ENCODE measurements at regions not wholly inside any gene's neighbourhood (a gene's known extent, or its start where the extent isn't known, plus 50 kb on each side); places are given as distances from the start of the nearest gene placed in this dataset.

DNA sequence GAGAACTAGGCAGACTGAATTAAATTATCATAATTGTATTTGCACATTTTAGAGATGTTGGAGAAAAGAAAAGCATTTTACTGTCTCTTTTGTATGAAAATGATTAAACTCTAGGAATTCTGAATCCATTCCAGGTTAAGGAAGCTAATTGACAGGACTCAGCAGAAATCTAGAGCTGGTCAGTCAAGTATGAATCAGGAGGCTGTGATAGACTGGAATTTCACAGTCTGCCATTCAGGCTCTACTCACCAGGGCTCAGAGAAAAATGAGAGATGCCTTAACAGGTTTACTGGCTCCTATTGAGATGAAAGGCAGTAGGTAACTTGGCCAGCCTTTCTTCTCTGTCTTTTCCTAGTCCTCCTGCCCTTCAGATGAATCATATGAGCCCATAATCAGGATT lies 693.9 kb upstream of the CHORDC1 start:
- H3K4me3 Mint-ChIP-seq: no peak overlapping the region
- DNase-seq (no peak), ATAC-seq (no peak)
- peaks cover 3% of the 10 kb centered on the region for H3K9me3 Mint-ChIP-seq
- no peaks in the 10 kb centered on the region for H3K4me1 Mint-ChIP-seq (ENCODE audit: low read depth)
- no peaks in the 10 kb centered on the region for H3K36me3 Mint-ChIP-seq (ENCODE audit: insufficient read depth)
- H3K27me3 Mint-ChIP-seq (ENCODE audit: low read depth): no peaks in the 10 kb centered on the region

DNA sequence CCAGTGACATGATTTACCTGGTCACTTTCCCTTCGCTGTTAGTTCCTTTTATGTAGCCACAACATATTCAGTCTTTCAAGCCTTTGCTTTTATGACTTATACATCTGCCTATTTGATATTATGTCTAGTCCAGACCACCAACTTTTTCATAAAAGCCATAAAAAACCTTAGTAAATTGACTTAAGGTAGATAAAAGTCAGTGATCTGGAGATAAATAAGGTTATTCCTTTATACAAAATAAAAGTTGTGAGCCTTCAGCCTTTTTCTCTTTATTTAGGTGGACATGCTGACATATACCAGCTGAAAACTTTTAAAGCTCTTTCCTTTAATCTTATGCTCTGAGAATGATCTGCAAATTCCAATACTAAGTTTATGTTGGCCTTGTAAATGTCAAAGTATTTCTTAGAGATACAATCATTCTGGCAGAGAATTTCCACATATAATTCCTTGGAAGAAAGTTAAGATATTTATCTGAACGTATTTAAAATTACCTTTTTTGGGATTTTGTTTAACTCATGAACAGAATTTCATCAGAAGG lies 690.4 kb upstream of the CHORDC1 start:
- Mint-ChIP-seq H3K4me3 (no peak overlapping the region), H3K27me3 (ENCODE audit: low read depth) (no peaks in the 10 kb centered on the region), H3K36me3 (ENCODE audit: insufficient read depth) (no peaks in the 10 kb centered on the region), H3K4me1 (ENCODE audit: low read depth) (no peaks in the 10 kb centered on the region), H3K9me3 (no peaks in the 10 kb centered on the region)
- no peak for ATAC-seq
- no peak for DNase-seq

DNA sequence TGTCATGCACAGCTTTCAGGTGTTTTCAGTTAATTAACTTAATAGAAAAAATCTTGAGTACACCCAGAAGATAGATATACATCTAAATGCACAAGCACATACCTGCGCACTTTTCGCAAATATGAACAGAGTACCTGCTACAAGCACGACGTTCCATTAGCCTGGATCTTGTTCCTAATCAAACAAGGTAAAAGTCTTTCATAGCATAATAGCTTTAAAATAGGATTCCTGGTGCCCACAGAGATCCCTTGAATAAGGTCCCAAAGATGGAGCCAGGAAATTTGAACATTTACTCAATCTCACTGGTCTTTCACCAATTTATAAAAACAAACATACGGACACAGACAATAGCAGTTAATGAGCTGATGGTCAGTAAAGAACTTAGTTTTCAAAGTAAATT lies 689.8 kb upstream of the CHORDC1 start:
- DNase-seq: no peak
- Mint-ChIP-seq H3K36me3 (ENCODE audit: insufficient read depth) (no peaks in the 10 kb centered on the region), H3K4me1 (ENCODE audit: low read depth) (no peaks in the 10 kb centered on the region), H3K9me3 (no peaks in the 10 kb centered on the region), H3K27me3 (ENCODE audit: low read depth) (no peaks in the 10 kb centered on the region), H3K4me3 (no peak overlapping the region)
- ATAC-seq: no peak

DNA sequence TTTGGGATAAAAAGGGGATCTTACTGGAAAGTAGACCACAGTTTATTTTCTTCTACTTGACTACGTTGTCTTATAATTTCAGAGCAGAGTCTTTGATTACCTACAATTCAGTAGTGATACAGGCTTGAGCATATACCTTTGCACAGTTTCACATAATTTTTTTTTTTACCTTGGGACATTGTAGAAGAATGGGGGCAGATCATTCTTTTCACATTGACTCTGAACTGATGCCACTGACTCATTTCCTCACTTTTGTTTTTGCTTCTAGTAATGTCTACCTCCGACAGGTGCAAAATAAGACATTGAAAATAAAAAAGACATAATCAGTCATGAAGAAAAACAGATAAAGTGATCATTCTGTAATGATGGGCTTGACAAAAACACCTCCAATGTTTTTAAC lies 688.3 kb upstream of the CHORDC1 start:
- DNase-seq (no peak), ATAC-seq (no peak)
- Mint-ChIP-seq H3K27me3 (ENCODE audit: low read depth) (no peaks in the 10 kb centered on the region), H3K9me3 (no peaks in the 10 kb centered on the region), H3K4me3 (no peak overlapping the region), H3K36me3 (ENCODE audit: insufficient read depth) (no peaks in the 10 kb centered on the region), H3K4me1 (ENCODE audit: low read depth) (no peaks in the 10 kb centered on the region)

DNA sequence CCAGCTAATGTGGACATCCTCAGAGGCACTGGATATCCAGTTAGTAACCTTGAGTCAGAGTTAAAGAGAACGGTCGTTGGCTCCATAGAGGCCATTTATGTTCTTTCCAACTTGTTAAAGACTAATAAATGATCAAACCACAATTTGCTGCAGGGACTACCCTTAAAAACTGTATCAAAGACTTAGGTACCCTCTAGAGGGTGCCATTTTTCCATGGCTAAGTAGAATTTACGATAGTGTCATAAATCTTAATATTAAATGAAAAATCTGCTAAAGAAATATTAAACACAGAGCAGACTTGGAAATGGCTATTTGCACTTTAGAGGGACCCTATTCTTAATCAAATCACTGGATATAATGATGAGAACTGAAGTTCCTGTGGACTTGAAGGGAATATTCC lies 685.2 kb upstream of the CHORDC1 start:
- no peaks in the 10 kb centered on the region for H3K9me3 Mint-ChIP-seq
- no peaks in the 10 kb centered on the region for H3K36me3 Mint-ChIP-seq (ENCODE audit: insufficient read depth)
- DNase-seq (no peak), ATAC-seq (no peak)
- no peaks in the 10 kb centered on the region for H3K27me3 Mint-ChIP-seq (ENCODE audit: low read depth)
- no peak overlapping the region for H3K4me3 Mint-ChIP-seq
- no peaks in the 10 kb centered on the region for H3K4me1 Mint-ChIP-seq (ENCODE audit: low read depth)

DNA sequence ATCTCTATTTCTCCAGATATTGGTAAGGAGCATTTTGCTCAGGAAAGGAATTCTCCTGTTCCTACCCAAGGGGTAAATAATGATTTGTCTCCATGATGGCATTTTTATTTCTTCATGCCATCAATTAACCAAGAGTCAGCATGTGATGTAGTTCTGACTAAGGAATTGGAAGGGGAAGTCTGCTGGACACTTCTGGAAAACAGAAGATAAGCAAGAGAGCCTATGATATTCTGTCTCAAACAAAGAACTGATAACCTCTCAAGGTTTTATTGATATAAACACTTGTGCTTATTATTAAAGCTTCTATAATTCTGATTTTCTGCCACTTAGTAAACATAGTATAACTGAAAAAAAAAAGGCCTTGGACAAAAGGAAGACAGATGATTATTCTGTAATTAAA lies 673.0 kb upstream of the CHORDC1 start:
- Mint-ChIP-seq H3K9me3 (peaks cover 13% of the 10 kb centered on the region), H3K27me3 (ENCODE audit: low read depth) (no peaks in the 10 kb centered on the region), H3K36me3 (ENCODE audit: insufficient read depth) (no peaks in the 10 kb centered on the region), H3K4me3 (no peak overlapping the region), H3K4me1 (ENCODE audit: low read depth) (no peaks in the 10 kb centered on the region)
- DNase-seq: no peak
- no peak for ATAC-seq

DNA sequence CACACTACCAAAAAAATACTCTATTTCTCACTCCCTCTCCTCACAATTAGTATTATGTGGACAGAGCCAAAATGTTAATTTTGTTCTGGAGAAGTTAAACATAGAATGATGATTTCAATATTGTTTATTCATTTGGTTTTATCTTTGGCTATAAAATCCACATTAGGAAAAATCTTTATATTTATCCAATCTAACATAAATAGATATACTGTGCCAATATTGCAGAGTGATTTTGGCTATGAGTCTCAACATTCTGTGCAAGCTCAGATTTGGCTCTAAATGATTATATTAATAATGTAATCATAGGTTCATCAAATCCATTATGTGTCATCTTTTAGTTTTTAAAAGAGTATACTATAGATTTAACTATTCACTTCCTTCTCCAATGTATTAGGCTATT lies 667.5 kb upstream of the CHORDC1 start:
- DNase-seq (no peak), ATAC-seq (no peak)
- peaks cover 9% of the 10 kb centered on the region for H3K9me3 Mint-ChIP-seq
- H3K4me3 Mint-ChIP-seq: no peak overlapping the region
- H3K4me1 Mint-ChIP-seq (ENCODE audit: low read depth): no peaks in the 10 kb centered on the region
- H3K36me3 Mint-ChIP-seq (ENCODE audit: insufficient read depth): no peaks in the 10 kb centered on the region
- no peaks in the 10 kb centered on the region for H3K27me3 Mint-ChIP-seq (ENCODE audit: low read depth)

DNA sequence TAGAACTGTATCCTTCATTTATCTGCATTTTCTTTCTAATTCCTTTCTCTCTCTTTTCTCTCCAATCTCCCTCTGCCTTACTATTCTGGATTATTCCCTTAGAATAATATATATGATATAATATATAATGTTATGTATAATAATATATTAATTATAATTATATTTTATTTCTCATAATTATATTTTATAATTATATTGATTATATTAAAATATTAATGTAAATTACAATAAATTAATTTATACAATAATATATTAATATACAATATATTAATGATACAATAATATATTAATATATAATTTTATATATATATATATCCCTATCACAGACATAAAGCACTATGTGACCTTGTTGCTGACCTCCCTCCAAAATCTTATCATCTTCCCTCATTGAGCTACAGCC lies 661.3 kb upstream of the CHORDC1 start:
- peaks cover 17% of the 10 kb centered on the region for H3K9me3 Mint-ChIP-seq
- no peaks in the 10 kb centered on the region for H3K27me3 Mint-ChIP-seq (ENCODE audit: low read depth)
- H3K4me3 Mint-ChIP-seq: no peak overlapping the region
- no peak for ATAC-seq
- H3K4me1 Mint-ChIP-seq (ENCODE audit: low read depth): no peaks in the 10 kb centered on the region
- H3K36me3 Mint-ChIP-seq (ENCODE audit: insufficient read depth): no peaks in the 10 kb centered on the region
- DNase-seq: no peak

DNA sequence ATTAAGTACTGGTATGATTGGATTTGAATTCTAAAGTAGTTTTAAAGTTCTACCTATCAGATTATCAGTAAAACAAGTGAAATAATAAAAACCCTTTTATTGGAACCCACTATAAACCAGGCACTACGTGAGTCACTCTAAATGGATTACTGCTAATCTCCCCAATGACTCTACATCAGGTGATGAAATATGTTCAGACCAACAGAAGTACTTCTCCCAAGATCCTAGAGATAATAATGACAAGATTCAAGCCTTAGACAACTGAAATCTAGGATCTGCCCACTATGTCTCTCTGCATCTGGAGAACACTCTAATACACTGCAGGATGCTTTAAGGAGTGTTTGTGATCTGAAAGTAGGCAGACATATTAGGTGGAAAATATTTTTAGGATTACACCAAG lies 652.1 kb upstream of the CHORDC1 start:
- Mint-ChIP-seq H3K4me3 (no peak overlapping the region), H3K9me3 (peaks cover 16% of the 10 kb centered on the region), H3K27me3 (ENCODE audit: low read depth) (no peaks in the 10 kb centered on the region), H3K36me3 (ENCODE audit: insufficient read depth) (no peaks in the 10 kb centered on the region), H3K4me1 (ENCODE audit: low read depth) (no peaks in the 10 kb centered on the region)
- ATAC-seq (no peak), DNase-seq (no peak)

DNA sequence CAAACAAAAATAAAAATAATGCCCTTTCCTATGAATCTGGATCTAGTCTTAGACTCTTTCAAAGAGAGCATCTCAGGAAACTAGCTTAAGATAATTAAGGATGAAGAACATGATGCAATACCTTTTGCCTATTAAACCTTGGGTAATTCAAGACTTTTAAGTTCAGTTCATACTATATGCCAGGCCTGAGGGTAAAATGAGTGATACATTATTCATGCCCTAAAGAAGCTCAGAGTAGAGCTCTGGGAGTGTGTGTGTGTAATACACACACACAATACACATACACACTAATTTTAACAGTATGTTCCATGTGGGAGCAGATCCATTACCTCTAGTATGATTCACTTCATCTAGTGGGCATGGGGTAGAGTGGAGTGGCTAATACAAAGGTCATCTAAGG lies 651.4 kb upstream of the CHORDC1 start:
- no peak for ATAC-seq
- Mint-ChIP-seq H3K9me3 (peaks cover 18% of the 10 kb centered on the region), H3K4me1 (ENCODE audit: low read depth) (no peaks in the 10 kb centered on the region), H3K4me3 (no peak overlapping the region), H3K36me3 (ENCODE audit: insufficient read depth) (no peaks in the 10 kb centered on the region), H3K27me3 (ENCODE audit: low read depth) (no peaks in the 10 kb centered on the region)
- DNase-seq: no peak

DNA sequence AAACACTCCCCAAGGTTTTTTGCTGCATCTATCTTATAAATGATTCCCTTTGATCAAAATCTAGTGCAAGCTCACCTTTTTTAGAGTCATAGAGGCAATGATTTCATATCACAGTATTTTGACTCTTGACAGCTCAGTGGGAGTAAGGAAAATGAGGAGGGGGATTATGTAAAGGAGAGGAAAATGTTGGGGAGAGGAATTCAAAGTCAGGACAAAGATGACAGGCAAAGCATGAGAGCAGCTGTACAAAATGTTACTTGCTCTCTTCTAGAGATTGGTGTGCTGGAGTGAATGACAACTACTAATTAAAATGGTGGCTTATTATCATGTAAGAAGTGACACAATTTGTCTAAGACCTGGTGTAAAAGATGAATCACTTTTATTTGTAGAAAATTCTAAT lies 644.6 kb upstream of the CHORDC1 start:
- ATAC-seq: no peak
- Mint-ChIP-seq H3K36me3 (ENCODE audit: insufficient read depth) (no peaks in the 10 kb centered on the region), H3K4me3 (no peak overlapping the region), H3K9me3 (peaks cover 19% of the 10 kb centered on the region), H3K27me3 (ENCODE audit: low read depth) (no peaks in the 10 kb centered on the region), H3K4me1 (ENCODE audit: low read depth) (no peaks in the 10 kb centered on the region)
- no peak for DNase-seq

DNA sequence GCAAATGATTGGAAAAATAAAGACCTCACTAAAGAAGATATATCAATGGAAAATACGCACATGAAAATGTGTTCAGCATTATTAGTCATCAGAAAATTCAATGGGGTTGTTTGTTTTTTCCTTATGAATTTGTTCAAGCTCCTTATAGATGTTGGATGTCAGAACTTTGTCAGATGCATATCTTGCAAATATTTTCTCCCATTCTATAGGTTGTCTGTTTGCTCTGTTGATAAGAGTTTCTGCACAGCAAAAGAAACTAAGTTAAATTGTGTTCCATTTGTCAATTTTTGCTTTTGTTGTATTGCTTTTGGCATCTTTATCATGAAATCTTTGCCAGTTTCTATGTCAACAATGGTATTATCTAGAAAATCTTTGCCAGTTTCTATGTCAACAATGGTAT lies 633.9 kb upstream of the CHORDC1 start:
- H3K4me1 Mint-ChIP-seq (ENCODE audit: low read depth): no peaks in the 10 kb centered on the region
- H3K9me3 Mint-ChIP-seq: peaks cover 11% of the 10 kb centered on the region
- no peaks in the 10 kb centered on the region for H3K27me3 Mint-ChIP-seq (ENCODE audit: low read depth)
- H3K4me3 Mint-ChIP-seq: no peak overlapping the region
- DNase-seq (no peak), ATAC-seq (no peak)
- no peaks in the 10 kb centered on the region for H3K36me3 Mint-ChIP-seq (ENCODE audit: insufficient read depth)

DNA sequence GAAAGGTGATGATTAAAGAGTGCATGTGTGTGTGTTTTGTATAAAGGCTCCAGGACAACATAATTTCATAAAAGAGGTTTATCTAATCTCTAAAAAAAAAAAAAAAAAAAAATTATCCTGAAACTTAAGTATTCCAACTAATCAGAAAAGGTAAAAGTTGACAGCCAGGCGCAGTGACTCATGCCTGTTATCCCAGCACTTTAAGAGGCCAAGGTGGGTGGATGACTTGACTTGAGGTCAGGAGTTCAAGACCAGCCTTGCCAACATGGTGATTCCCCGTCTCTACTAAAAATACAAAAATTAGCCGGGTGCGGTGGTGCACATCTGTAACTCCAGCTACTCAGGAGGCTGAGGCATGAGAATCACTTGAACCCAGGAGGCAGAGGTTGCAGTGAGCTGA lies 632.7 kb upstream of the CHORDC1 start:
- Mint-ChIP-seq H3K9me3 (peaks cover 5% of the 10 kb centered on the region), H3K4me3 (no peak overlapping the region), H3K27me3 (ENCODE audit: low read depth) (no peaks in the 10 kb centered on the region), H3K36me3 (ENCODE audit: insufficient read depth) (no peaks in the 10 kb centered on the region), H3K4me1 (ENCODE audit: low read depth) (no peaks in the 10 kb centered on the region)
- DNase-seq (no peak), ATAC-seq (no peak)

DNA sequence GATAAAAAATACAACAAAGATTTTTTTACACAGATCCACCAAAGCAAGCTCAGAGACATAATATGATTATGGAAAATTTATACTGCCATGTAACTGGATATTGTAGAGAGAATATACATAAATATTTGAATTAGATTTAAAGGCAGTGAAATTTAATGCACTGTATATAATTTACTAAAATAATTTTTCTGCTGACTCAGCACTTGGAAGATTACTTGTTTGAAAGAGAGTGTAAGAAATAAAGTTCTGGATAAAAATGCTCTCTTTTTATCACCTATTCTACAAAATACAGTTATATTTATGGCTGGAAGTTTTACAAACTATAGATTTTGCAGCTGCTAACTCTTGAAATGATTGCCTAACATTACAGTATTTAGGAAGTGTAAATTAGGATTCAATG lies 628.3 kb upstream of the CHORDC1 start:
- H3K27me3 Mint-ChIP-seq (ENCODE audit: low read depth): no peaks in the 10 kb centered on the region
- H3K4me1 Mint-ChIP-seq (ENCODE audit: low read depth): no peaks in the 10 kb centered on the region
- H3K4me3 Mint-ChIP-seq: no peak overlapping the region
- no peaks in the 10 kb centered on the region for H3K36me3 Mint-ChIP-seq (ENCODE audit: insufficient read depth)
- ATAC-seq (no peak), DNase-seq (no peak)
- H3K9me3 Mint-ChIP-seq: peaks cover 6% of the 10 kb centered on the region

DNA sequence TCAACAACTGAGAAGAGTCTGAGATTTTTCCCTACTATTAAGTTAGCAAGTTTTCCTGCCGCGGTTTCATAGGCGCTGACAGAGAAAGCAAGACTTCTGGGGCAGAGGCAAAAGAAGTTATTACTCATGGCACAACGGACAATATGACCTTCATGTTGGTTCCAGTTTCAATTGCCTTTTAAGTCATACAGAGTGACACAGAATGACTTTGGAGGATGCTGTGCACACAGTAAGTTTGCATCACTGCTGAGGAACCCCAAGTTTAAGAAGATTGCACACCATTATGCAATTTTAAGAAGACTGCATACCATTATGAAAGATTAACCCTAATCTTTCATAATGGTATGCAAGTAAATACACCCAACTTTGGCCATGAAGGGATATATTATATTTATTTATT lies 626.5 kb upstream of the CHORDC1 start:
- H3K27me3 Mint-ChIP-seq (ENCODE audit: low read depth): no peaks in the 10 kb centered on the region
- no peaks in the 10 kb centered on the region for H3K36me3 Mint-ChIP-seq (ENCODE audit: insufficient read depth)
- H3K4me1 Mint-ChIP-seq (ENCODE audit: low read depth): no peaks in the 10 kb centered on the region
- no peak overlapping the region for H3K4me3 Mint-ChIP-seq
- ATAC-seq (no peak), DNase-seq (no peak)
- peaks cover 6% of the 10 kb centered on the region for H3K9me3 Mint-ChIP-seq

DNA sequence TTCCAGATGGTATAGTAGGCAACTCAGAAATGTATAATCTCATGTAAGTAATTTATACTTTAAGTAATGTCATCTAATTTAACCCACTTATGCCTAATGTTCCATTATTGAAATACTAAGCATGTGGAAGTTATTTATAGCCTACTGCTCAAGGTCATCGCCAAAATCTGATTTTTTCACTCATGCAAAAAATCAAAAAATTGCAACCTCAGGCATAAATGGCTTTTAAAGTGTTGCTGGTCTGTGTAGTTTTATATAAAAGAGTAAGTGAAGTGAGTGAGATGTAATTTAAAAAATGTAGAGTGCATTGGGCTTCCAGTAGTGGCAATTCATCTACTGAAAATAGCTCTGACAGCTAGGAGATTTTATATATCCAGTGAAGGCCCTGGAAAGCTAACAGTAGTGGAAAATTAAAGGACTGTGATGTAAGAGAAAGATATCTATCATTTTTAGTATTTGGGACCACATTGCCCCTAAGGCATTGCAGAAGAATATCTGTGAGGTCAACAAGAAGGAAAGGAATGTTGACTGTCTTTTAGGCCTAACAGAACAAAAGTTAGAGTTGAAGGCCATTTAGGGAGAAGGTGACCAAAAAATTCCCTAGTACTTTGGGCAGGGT lies 624.5 kb upstream of the CHORDC1 start:
- no peaks in the 10 kb centered on the region for H3K4me1 Mint-ChIP-seq (ENCODE audit: low read depth)
- H3K27me3 Mint-ChIP-seq (ENCODE audit: low read depth): no peaks in the 10 kb centered on the region
- H3K36me3 Mint-ChIP-seq (ENCODE audit: insufficient read depth): no peaks in the 10 kb centered on the region
- H3K4me3 Mint-ChIP-seq: no peak overlapping the region
- H3K9me3 Mint-ChIP-seq: peaks cover 8% of the 10 kb centered on the region
- DNase-seq (no peak), ATAC-seq (no peak)

Measured in activated T-cell treated with anti-CD3 and anti-CD28 coated beads, Interleukin-2, amount 50 U/mL, for 4 hours (primary cell).